SU-DHL-6 (cell line): ENCODE measurements at regions not wholly inside any gene's neighbourhood (a gene's known extent, or its start where the extent isn't known, plus 50 kb on each side); places are given as distances from the start of the nearest gene placed in this dataset.

ENCODE experiments used
- H2AFZ ChIP-seq: fragments of 200-600 bp; sonication (generic); 2 replicates; pipeline ENCODE4 v1.6.1; 2014; ENCODE audit warnings: low read depth, mild to moderate bottlenecking, moderate library complexity, mixed read lengths, antibody characterized with exemption, low read length; ENCODE audit not compliant: severe bottlenecking
- H3F3A ChIP-seq: fragments of 200-600 bp; shearing (Covaris generic); 2 replicates; pipeline ENCODE4 v1.6.0; 2016; ENCODE audit warnings: antibody characterized with exemption, mild to moderate bottlenecking; ENCODE audit not compliant: insufficient read depth
- H3K27ac ChIP-seq: fragments of 200-600 bp; sonication (generic); 2 replicates; pipeline ENCODE4 v1.5.1; 2016; ENCODE audit warnings: low read depth, mild to moderate bottlenecking, low read length, moderate library complexity, mixed read lengths
- H3K27me3 ChIP-seq: fragments of 200-600 bp; sonication (generic), shearing (Covaris generic); 2 replicates; pipeline ENCODE4 v1.6.0; 2014; ENCODE audit warnings: mild to moderate bottlenecking, low read length
- H3K36me3 ChIP-seq: fragments of 200-600 bp; sonication (generic); 2 replicates; pipeline ENCODE4 v1.6.1; 2014; ENCODE audit warnings: mild to moderate bottlenecking, low read length, mixed read lengths
- H3K4me2 ChIP-seq: fragments of 300-600, 200-600 bp; shearing (Covaris generic), sonication (generic); 2 replicates; pipeline ENCODE4 v1.6.0; 2014; ENCODE audit warnings: low read length, low read depth, mild to moderate bottlenecking; ENCODE audit not compliant: poor library complexity, severe bottlenecking
- H3K4me3 ChIP-seq: fragments of 200-600 bp; sonication (generic); 2 replicates; pipeline ENCODE4 v1.5.1; 2014; ENCODE audit warnings: antibody characterized with exemption, low read length, mild to moderate bottlenecking, mixed read lengths; ENCODE audit not compliant: insufficient read depth, poor library complexity, severe bottlenecking
- H3K79me2 ChIP-seq: fragments of 200-600 bp; sonication (generic); 2 replicates; pipeline ENCODE4 v1.6.1; 2014; ENCODE audit warnings: mild to moderate bottlenecking, low read length, moderate library complexity; ENCODE audit not compliant: insufficient read depth
- H3K9ac ChIP-seq: fragments of 200-600 bp; sonication (generic); 2 replicates; pipeline ENCODE4 v1.7.0; 2014; ENCODE audit warnings: mild to moderate bottlenecking, low read length
- H3K9me2 ChIP-seq: fragments of 200-600 bp; sonication (generic); replicated peaks from 2 replicates; pipeline ENCODE4 v1.6.1; 2014; ENCODE audit warnings: low read length; ENCODE audit not compliant: insufficient read depth
- H3K9me3 ChIP-seq: fragments of 200-600 bp; sonication (generic); 2 replicates; pipeline ENCODE4 v1.6.1; 2014; ENCODE audit warnings: low read length, mixed read lengths; ENCODE audit not compliant: insufficient read depth
- H4K20me1 ChIP-seq: fragments of 200-600 bp; sonication (generic); 2 replicates; pipeline ENCODE4 v1.6.1; 2014; ENCODE audit warnings: low read depth, mild to moderate bottlenecking, antibody characterized with exemption, low read length, moderate library complexity, mixed read lengths
- CTCF ChIP-seq: fragments of 200-600 bp; sonication (generic); IDR thresholded peaks from one replicate; pipeline ENCODE4 v1.5.1; 2017; ENCODE audit warnings: antibody characterized with exemption, mild to moderate bottlenecking, low read length, moderate library complexity; ENCODE audit not compliant: insufficient read depth, poor library complexity, severe bottlenecking
- EZH2phosphoT487 ChIP-seq: fragments of 200-600 bp; sonication (generic), shearing (Covaris generic); conservative IDR thresholded peaks from 2 replicates; pipeline ENCODE4 v1.6.1; 2018; ENCODE audit warnings: mild to moderate bottlenecking, antibody characterized with exemption, low read length, moderate library complexity, mixed read lengths

GRCh38 chr3:178302966-178303930, 233.0 kb upstream of the KCNMB2 start:
- no peak for TF ChIP-seq EZH2phosphoT487
- H3K36me3 ChIP-seq = no peaks in the 10 kb centered on the region
- H3K4me2 ChIP-seq = no peak overlapping the region
- no peaks in the 10 kb centered on the region for H3K27me3 ChIP-seq
- no peaks in the 10 kb centered on the region for H4K20me1 ChIP-seq
- H3K4me3 ChIP-seq = no peak overlapping the region
- H3K79me2 ChIP-seq = no peaks in the 10 kb centered on the region
- H3K9me2 ChIP-seq = no peaks in the 10 kb centered on the region
- no peak overlapping the region for H3K27ac ChIP-seq
- no peak overlapping the region for H2AFZ ChIP-seq
- H3K9me3 ChIP-seq = no peaks in the 10 kb centered on the region
- H3K9ac ChIP-seq = no peak overlapping the region
- H3F3A ChIP-seq = no peaks in the 10 kb centered on the region

- Histone ChIP-seq H4K20me1 (no peaks in the 10 kb centered on the region), H3K4me3 (no peak overlapping the region), H3K9ac (no peak overlapping the region), H3F3A (no peaks in the 10 kb centered on the region), H3K79me2 (no peaks in the 10 kb centered on the region), H3K9me2 (no peaks in the 10 kb centered on the region), H3K27me3 (no peaks in the 10 kb centered on the region), H3K4me2 (no peak overlapping the region), H2AFZ (no peak overlapping the region), H3K36me3 (no peaks in the 10 kb centered on the region), H3K9me3 (no peaks in the 10 kb centered on the region), H3K27ac (no peak overlapping the region)
- TF ChIP-seq EZH2phosphoT487 = no peak
- no peak for TF ChIP-seq CTCF
These were observed 231.3 kb upstream of the KCNMB2 start for GRCh38 chr3:178304758-178305467.

- Histone ChIP-seq H4K20me1 (no peaks in the 10 kb centered on the region), H3K79me2 (no peaks in the 10 kb centered on the region), H3K9ac (no peak overlapping the region), H2AFZ (no peak overlapping the region), H3F3A (no peaks in the 10 kb centered on the region), H3K9me3 (no peaks in the 10 kb centered on the region), H3K4me3 (no peak overlapping the region), H3K36me3 (no peaks in the 10 kb centered on the region), H3K27ac (no peak overlapping the region), H3K27me3 (no peaks in the 10 kb centered on the region), H3K4me2 (no peak overlapping the region), H3K9me2 (no peaks in the 10 kb centered on the region)
- TF ChIP-seq CTCF = no peak
These were observed 229.7 kb upstream of the KCNMB2 start for GRCh38 chr3:178306432-178307115.
